Mesenteric fat pad (tissue), 1 donor: ENCODE measurements at regions not wholly inside any gene's neighbourhood (a gene's known extent, or its start where the extent isn't known, plus 50 kb on each side); places are given as distances from the start of the nearest gene placed in this dataset.

ENCODE experiments used
- DNase-seq: peaks from one replicate; pipeline ENCODE4 v3.0.0-alpha.2; 2020; ENCODE audit warnings: low spot score
- donor health status: DM: yes; HTN: yes; CAD: no.

- DNase-seq, result no peak
Measured at GRCh38 chr1:195580988-195581387, 1027.3 kb downstream of the KCNT2 start.

DNA sequence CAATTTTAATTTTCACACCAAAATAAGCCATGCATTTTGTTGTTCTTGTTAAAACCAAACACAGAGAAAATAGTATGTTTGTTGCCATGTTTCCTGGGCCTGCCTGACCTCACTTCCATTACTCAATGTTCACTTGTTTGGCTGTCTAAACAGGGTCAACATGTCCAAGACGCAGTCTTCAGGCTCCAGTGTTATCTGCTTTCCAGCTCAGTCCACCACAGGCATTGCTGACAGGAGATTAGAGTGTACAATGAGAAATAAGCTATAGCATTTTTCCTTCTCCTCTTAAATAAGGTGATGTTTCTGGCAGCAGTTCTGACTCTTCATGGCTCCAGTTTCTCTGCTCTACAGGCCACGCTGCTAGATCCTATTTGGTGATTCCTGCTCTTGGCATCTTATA lies 1030.5 kb downstream of the KCNT2 start:
- DNase-seq, result no peak

DNA sequence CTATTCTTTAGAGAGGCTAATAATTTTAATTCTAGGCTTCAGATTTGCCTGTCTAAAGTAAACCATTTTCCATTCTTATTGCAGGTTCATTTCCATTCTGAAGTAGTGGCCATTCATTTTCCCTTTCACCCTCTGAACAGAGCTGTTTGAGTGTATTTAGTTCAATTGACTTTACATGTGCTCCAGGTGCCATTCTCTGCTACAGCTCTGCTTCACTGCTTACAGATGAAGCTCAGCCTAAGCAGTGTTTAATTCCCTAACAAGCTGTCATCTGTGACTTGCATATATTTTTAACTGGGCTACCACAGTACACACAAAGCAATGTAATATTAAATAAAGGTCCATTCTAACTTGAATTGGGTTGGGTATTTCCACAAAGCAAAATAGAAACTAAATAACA lies 1031.6 kb downstream of the KCNT2 start:
- DNase-seq, result no peak

- DNase-seq, result no peak
Measured at GRCh38 chr1:195574511-195574910, 1033.7 kb downstream of the KCNT2 start.

DNA sequence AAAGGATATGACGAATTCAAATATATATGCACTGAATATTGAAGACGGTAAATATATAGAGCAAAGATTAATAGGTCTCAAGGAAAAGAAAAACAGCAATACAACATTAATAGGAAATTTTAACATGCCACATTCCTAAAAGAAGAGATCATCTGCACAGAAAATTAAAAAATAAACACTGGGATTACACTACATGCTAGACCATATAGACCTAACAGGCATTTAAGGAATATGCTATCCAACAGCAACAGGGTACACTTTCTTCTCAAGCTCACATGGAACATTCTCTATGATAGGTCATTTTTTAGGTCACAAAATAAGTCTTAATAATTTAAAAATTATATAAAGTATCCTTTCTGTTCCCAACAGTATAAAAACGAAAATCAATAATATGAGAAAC lies 1038.3 kb downstream of the KCNT2 start:
- no peak for DNase-seq

DNA sequence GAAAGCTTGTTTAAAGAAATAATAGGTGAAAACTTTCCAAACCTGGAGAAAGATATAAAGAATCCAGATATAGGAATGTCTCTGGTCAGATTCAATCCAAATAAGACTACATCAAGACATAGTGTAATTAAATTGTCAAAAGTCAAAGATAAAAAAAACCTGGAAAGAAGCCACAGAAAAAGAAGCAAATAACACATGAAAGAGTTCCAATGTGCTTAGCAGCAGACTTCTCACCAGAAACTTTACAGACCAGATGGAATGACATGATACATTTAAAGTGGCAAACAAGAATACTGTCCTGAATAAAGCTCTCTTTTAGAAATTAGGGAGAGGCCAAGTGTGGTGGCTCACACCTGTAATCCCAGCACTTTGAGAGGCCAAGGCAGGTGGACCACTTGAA lies 1039.9 kb downstream of the KCNT2 start:
- no peak for DNase-seq

GRCh38 chr1:195562074-195562473 lies 1046.2 kb downstream of the KCNT2 start:
- DNase-seq, result no peak

DNA sequence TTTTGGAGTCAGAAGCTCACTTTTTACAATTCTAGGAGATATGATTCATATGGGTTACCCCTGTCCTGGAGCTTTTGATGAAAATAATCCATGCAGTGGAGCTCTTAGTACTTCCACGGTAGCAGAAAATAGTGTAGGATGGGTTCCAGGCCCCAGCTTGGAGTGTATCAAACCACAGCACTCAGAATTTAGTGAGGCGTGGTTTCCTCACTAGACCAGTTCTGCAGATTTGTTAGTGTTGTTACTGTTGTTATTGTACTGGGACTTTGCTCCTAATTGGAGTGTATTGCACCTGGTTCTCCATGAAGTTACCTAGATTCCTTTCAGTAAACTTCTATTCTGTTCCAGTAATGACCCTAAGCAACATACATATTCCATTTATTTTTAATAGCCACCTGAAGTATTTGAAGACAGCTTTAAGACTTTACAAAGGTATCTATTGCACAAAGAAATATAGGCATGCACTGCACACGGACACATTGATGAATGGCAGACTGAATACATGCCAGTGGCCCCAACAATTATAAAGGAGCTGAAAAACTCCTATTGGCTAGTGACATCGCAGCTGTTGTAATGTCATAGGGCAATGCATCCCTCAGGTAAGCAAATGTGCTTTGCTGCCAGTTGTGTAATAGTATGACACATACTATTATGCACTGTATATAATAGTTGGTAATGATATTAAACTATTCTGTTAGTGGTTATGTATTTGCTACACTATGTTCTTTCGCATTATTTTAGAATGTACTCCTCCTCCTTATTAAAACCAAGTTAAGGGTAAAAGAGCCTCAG lies 1058.0 kb downstream of the KCNT2 start:
- DNase-seq, result no peak

DNA sequence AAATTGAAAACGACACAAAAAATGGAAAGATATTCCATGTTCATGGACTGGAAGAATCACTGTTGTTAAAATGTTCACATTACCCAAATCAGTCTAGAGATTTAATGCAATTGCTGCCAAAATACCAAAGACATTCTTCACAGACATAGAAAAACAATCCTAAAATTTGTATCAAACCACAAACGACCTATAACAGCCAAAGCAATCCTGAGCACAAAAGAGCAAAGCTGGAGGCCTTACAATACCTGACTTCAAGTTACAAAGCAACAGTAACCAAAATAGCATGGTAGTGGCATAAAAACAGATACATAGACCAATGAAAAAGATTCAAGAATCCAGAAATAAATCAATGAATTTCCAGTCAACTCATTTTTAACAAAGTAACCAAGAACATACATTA lies 1077.3 kb downstream of the KCNT2 start:
- DNase-seq, result no peak

- no peak for DNase-seq
Measured at GRCh38 chr1:195529881-195530280, 1078.4 kb downstream of the KCNT2 start.

GRCh38 chr1:195520757-195521156 lies 1087.5 kb downstream of the KCNT2 start:
- DNase-seq, result no peak

GRCh38 chr1:195516036-195516435 lies 1092.2 kb downstream of the KCNT2 start:
- DNase-seq, result no peak

GRCh38 chr1:195511501-195511900 lies 1096.7 kb downstream of the KCNT2 start:
- DNase-seq, result no peak

DNA sequence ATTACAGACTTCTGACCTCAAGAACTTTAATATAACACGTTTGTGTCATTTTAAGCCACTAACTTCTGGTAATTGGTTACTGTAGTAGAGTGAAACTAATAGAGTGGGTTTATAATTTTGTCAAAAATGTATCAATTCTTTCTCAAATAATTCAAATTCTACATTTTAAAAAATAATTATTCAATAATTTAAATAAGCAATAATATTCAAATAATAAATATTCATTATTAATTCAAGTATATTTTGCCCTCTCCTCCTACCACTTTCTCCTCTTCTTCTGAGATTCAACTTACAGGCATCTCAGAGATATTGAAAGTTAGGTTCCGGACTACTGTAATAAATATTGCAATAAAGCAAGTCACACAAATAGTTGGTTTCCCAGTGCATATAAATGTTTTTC lies 1107.1 kb downstream of the KCNT2 start:
- DNase-seq, result no peak

GRCh38 chr1:195495720-195496635 lies 1112.3 kb downstream of the KCNT2 start:
- DNase-seq, result no peak

- no peak for DNase-seq
Measured at GRCh38 chr1:195482137-195482536, 1126.1 kb downstream of the KCNT2 start.

DNA sequence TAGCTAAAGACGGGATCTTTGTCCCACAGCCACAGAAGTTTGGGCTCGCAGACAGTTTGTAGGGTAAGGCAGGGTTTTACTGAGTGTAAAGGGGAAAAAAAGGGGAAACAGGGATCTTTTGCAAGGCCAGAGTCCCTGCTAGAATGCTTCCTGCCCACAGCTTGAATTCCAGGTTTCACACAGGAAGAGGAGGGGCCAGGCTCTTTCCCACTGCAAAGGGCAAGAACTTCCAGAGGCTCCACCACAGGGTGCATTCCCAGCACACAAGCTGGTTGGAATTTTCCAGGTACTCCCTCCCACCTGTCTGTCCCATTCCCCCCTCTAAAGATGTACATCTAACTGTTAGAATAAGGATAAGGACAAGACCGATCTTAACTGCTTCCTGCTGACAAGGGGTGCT lies 1126.9 kb downstream of the KCNT2 start:
- DNase-seq, result no peak

GRCh38 chr1:195475568-195475967 lies 1132.7 kb downstream of the KCNT2 start:
- DNase-seq, result no peak

DNA sequence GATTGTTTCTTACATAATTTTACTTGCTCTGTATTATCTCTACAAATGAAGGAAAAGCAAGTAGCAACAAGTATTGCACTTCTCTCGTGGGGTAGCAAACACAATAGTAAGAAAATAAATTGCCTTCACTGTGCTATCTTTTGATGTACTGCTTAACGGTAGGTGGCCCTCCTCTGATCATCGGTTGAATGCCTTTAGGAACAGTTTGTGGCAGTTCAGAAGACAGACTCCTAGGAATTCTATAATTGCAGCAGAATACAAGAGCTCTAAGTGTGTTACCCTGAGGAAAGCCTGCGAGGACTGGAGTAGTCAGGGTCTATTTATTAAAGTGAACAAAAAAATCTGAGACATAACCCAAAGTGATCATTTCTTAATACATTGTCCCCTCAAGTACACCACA lies 1135.9 kb downstream of the KCNT2 start:
- DNase-seq, result no peak

GRCh38 chr1:195466639-195467038 lies 1141.6 kb downstream of the KCNT2 start:
- DNase-seq, result no peak

GRCh38 chr1:195462646-195463045 lies 1145.6 kb downstream of the KCNT2 start:
- no peak for DNase-seq

DNA sequence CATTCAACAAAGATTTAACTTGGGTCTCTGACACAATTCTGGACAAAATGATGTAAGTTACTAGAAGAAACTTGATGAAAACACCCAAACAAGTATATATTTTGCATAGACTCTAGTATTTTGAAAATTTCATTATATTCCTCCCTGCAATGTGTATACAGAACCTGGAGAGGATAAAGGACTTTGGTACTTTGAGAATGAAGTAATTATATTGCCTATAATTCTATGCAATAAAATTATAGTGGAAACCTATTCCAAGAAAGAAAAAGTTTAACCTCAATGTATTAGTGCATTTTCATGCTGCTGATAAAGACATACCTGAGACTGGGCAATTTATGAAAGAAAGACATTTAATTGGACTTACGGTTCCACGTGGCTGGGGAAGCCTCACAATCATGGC lies 1146.1 kb downstream of the KCNT2 start:
- DNase-seq, result no peak

DNA sequence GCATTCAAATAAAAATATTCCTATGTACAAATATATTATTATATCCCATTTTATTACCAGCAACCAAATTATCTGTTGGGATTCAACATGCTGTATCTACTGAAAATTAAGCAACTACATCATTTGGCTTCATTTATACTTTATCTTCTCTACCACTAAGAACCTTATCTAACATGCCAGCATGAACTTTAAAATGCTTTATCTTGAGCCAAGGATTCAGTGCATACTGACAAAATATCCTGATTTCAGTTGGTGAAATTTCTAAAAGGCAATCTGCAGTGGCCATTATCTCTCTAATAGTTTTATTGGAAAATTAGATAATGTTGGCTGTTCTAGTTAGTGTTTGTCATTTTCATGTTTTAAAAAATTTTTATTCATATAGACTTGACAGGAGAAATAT lies 1149.9 kb downstream of the KCNT2 start:
- DNase-seq, result no peak
